Activated CD8-positive, alpha-beta memory T cell treated with anti-CD3 and anti-CD28 coated beads, Interleukin-2, amount 50 U/mL, for 4 hours (primary cell): ENCODE measurements at regions not wholly inside any gene's neighbourhood (a gene's known extent, or its start where the extent isn't known, plus 50 kb on each side); places are given as distances from the start of the nearest gene placed in this dataset.

ENCODE experiments used
- DNase-seq: peaks from one replicate; pipeline ENCODE4 v3.0.0-alpha.2; 2020

- no peak for DNase-seq
These were observed 58.3 kb downstream of the TRIML1 start for GRCh38 chr4:188197566-188197965.

DNA sequence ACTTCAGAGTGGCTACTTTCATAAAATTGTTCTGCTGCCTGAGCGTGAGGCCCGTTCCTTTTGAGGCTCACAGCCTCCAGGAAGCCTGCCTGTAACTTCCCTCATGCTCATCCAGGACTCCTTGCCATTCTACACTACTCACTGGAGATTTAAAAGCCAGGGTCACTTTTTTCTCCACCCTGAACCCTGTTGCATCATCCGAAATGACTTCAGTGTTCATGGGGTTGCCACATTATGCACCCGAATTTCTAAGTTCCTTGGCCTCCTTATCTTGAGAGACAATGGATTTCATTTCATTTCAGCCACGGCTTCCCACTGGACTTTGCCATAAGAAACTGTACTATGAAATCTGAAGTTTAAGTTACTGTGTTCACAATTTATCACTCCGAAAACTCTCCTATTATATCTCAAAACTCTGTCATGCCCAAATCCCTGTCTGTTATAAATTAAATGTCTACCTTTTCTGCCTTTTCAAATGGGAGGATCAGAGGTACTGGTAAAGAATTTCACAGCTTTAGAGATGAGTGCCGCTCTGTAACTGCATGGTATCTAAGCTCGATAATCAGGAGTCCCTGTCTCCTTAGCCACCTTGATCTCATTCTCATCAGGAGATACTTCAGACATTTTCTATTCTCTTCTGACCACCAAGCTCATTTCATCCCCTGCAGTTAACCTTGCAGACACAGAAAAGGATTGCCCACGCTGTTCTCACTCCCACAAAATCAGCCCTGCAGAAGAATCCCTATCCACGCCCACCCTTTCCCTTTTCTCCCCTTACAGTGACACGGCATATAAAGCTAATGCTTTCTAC is 59.9 kb downstream of the TRIML1 start:
- no peak for DNase-seq

DNA sequence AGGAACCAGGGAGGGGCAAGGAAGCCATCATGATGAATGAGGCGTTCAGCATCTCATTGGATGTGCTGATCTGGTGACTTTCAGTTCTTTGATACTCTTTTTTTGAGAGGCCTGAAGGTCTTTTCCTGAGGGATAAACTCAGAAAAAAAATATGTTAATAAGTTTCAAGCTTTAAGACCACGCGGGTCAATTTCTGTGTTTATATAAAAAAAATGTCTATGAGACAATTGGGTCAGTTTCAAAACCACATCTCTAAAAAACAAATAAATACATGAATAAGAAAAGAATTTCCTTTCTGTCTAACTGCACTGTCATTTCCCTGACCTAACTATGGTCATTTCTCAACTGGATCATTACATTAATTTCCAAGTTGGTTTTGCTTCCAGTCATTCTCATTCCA is 62.6 kb downstream of the TRIML1 start:
- DNase-seq, result no peak

DNA sequence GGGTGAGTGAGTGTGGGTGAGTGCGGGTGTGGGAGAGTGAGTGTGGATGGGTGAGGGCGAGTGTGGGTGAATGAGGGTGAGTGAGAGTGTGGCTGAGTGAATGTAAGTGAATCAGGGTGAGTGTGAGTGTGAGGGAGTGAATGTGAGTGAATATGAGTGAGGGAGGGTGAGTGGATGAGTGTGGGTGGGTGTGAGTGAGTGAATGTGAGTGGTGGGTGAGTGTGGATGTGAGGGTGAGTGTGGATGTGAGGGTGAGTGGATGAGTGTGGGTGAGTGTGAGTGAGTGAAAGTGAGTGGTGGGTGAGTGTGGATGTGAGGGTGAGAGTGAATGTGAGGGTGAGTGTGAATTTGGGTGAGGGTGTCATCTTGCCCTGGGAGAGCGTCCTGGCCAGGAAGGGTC is 67.5 kb downstream of the TRIML1 start:
- DNase-seq, result no peak

DNA sequence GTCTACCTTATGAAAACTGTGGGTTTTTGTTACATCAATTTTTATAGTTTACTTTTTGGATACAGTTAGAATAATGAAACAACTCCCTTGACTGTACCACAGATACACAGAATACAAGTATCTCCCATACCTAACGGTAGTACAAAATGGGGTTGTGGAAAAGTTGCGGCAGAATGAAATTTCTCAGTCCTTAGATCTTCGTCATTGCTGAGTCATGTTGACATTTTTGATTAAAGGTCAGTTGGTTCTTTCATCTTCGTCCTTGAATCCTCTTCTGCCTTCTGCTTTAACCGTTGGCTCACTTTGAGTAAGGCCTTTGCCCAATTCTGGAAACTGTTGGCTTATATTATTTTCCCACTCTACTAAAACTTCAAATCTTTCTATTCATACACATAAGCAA is 75.6 kb downstream of the TRIML1 start:
- no peak for DNase-seq

DNA sequence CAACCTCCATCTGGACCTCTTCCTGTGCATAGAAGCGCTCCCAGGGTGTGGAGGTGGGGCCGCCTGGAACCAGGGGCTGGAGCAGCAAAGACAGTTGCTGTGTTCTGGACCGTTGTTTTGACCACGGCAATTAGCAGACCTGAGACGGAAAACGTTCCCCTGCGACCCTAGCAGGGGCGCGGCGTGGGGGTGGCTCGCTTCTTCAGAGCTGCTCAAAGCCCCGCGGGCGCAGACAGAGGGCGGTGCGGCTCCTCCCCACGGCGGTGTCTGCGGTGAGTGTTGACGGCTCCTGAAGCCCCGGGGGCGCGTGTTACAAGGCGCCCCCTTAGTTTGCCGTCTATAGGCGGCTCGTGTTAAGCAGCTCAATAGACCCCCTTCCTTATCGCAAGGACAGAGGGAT is 79.2 kb downstream of the TRIML1 start:
- no peak for DNase-seq

GRCh38 chr4:188220006-188220405 is 80.8 kb downstream of the TRIML1 start:
- DNase-seq, result no peak

- DNase-seq, result no peak
These were observed 81.8 kb downstream of the TRIML1 start for GRCh38 chr4:188221090-188221489.

DNA sequence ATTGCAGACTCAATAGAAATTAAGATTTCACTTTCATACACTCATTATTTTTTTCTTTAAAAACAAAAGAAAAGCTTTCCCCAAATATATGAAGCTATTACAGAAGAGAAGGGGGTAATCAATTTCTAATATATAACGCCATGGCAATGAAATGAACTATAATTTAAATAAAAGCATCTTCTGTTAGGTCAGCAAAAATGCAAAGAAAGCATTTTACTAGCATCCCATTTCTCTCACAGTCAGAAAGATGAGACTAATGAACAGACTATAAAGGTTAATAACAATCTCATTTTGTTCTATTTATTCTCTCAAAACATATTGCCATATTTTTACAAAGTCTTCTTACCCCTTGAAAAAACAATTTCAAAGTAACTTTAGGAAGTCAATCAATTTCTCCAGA is 89.0 kb downstream of the TRIML1 start:
- DNase-seq, result no peak

DNA sequence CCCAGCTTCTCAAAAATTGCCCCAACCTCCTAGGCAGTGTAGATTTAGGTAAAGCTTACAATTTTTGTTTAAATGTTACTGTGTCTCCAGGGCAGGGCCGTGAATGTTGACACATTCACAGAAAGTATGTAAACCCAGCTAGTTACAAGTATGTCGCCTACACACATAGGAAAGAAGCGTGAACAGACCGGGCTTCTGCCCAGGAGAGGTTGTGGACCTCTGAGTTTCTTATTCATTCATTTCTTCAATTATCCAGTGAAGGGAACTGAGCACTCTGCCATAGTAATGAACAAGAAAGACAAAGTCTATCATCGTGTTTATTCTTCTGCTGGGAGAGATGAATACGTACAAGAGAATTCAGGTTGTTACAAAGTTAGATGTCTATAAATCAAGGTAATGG is 93.2 kb downstream of the TRIML1 start:
- DNase-seq, result no peak

DNA sequence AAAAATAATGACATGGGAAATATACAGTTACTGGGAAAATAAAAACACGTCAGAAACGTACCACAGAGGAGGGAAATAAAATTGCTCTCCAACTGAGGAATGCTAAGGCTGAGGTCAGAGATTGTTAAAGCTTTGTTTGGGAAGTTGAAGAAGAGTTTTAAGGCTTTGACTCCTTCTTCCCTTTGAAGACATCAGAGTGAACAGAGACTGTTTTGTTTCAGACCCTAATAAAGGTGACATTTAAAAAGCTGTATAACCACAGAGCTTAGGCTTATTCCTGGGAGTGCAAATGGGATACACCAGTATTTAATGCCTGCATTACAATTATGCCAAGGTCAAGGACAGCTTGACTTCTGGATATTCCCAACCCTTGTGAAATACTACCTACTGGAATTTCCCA is 102.8 kb downstream of the TRIML1 start:
- no peak for DNase-seq

DNA sequence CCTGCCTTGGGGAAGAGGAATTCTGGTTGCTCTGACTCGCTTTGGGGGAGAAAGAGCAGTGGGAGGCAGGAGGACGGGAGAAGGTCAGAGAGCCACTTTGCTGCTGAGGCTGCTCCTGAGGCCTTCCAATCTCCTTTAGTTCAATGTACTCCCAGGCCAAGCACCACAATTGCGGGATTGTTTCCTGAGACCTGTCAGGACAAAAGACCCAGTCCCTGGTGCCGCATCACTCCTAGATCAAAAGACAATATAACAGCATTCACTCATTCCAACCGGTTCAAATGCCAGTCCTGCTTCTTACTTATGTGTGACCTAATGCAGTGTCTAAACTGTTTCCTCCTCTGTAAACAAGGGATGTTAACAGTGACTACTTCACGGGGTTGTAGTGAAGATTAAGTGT is 106.4 kb downstream of the TRIML1 start:
- DNase-seq, result no peak

DNA sequence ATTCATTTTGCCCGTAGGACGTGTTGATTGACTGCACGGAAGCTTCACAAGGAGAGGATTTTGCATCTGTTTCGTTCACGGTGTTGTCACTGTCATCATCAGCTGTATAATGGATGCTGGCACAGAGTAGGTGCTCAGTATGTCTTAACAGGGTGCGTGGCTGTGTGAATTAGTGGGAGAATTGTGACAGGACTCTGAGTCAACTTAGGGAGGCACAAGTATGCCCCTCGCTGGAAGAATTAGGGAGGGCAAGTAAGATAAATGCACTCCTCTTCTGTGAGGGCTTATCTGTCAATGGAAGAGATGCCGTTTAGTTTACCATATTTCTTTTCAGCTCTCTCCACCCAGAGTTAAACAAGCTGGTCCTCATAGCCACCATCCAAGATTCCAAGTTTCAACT is 107.2 kb downstream of the TRIML1 start:
- DNase-seq, result no peak

DNA sequence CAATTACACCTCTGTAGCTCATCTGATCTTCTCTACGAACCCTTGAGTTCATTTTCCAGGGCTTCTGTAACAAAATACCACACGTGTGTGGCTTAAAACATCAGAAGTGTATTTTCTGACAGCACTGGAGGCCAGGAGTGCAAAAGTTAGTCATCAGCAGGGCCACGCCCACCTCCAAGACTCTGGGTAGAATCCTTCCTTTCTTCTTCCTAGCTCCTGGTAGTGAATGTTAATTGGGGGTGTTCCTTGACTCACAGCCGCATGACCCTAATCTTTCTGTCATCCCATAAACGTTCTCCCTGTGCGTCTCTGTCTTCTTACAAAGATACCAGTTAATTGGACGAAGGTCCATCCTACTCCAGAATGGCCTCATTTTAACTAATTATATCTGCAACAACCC is 115.0 kb downstream of the TRIML1 start:
- no peak for DNase-seq

DNA sequence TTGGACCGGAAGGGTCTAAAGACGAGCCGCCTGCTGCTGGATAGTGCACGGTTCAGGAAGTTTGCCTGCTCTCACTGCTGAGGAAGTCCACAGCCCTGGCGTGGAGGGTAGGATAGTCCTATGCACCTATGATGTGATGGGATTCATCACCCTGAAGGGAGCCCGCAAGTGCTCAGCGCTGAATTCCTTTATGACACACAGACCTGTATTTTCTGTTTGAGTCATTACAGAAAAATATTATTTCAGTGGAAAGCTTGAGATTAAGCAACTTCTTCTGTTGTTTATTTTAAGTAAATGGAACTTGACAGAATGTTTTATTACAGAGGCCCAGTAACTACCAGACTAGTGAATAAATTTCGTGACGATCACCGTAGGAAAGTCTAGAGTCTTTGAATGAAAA is 123.2 kb downstream of the TRIML1 start:
- DNase-seq, result no peak

DNA sequence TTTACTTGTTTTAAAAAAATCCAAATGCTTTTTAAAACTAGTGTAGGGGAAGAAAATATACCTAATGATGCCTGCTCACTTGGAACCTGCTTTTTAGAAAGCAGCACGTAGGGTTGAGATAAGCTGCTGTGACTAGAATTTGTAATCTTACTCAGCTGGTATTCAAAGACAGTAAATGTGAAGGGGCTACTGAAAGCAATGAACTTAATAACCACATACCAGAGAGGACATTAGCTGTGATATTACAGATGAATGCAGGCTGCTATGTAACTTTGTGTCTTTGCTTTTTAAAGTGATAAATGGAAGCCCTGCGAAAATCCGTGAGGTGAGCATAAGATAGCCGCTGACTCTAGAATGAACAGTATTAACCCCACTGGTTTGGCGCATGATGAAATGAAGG is 124.1 kb downstream of the TRIML1 start:
- DNase-seq, result no peak

- no peak for DNase-seq
These were observed 127.1 kb downstream of the TRIML1 start for GRCh38 chr4:188266386-188266785.

DNA sequence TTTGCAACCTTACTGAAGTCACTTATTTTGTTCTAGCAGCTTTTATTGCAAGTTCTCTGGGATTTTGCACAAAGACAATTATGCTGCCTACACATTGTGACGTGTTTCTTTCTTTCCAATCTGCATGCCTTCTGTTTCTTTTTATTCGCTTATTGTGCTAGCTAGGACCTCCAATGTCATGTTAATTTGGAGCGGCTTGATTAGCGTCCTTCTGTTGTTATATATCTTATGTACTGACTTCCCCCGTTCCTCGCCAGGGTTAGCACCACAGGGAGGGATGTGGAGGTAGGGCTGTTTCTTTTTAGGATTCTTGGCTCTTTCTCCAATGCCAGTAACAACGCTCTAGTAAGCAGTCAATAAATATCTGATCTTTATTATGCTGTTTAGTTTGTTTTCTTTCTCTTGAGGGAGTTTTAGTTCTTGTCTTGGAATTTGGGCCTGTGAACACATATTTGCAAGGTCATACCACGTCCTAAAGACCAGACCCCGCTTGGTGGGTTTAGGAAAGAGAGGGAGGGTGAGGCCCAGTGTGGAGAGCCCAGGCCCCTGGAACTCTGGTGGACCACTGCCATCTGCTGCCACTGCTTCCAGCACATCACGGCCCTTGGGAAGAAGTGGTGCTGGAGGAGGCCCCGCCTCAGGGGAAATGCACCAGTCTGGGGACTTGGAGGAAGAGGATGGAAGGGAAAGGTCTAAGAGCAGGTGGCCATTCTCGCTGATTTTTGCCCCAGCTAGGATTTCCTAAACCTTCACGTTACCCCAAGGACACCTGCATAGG is 129.1 kb downstream of the TRIML1 start:
- DNase-seq, result no peak

DNA sequence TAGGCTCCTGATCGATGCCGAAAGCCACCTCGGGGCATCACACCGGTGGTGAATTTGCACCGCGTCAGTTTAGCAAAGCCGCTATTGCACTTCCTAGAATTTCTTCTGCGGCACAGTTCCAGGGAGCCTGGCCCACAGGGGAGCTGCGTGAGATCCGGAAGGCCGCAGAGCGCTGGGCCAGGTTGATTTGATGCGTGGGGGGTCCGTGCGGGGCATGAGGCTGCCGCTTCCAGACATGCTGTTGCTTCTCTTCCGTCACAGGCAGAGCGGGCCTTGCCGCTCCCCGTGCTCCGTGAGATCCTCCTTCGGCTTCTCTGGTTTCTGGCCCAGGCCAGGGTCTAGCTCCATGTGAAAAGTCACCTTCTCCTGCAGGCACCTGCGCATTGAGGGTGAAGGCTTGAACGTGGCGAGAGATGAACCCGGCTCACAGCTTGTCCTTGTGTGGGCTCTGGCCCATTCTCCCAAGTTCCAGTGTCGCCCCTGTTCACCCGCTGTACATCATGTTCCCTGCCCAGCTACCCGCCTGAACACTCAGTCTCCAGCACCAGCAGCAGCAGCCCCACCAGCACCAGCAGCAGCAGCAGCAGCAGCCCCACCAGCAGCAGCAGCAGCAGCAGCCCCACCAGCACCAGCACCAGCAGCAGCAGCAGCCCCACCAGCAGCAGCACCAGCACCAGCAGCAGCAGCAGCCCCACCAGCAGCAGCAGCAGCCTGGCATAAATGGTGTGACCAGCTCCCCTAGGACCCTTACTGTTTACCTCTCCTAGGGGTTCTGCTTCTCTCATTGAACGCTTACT is 131.2 kb downstream of the TRIML1 start:
- no peak for DNase-seq

DNA sequence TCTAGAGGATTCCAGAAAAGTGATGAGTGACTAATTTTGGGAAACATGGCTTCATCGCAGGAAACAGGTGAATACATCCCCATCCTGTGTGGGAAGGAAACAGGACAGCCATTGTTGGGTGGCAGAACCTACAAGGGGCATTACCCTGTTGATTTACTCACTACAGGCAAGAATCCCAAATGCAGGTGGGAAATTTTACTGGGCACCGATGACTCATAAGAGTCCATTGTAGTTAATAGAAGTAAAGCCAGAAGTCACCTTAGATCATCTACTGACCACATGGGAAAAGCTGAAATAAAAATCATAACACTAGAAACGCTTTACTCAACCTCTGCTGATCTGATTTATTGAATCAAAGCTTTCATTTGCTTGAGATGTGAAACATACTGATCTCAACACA is 136.4 kb downstream of the TRIML1 start:
- DNase-seq, result no peak

GRCh38 chr4:188279184-188279583 is 139.9 kb downstream of the TRIML1 start:
- DNase-seq, result no peak

DNA sequence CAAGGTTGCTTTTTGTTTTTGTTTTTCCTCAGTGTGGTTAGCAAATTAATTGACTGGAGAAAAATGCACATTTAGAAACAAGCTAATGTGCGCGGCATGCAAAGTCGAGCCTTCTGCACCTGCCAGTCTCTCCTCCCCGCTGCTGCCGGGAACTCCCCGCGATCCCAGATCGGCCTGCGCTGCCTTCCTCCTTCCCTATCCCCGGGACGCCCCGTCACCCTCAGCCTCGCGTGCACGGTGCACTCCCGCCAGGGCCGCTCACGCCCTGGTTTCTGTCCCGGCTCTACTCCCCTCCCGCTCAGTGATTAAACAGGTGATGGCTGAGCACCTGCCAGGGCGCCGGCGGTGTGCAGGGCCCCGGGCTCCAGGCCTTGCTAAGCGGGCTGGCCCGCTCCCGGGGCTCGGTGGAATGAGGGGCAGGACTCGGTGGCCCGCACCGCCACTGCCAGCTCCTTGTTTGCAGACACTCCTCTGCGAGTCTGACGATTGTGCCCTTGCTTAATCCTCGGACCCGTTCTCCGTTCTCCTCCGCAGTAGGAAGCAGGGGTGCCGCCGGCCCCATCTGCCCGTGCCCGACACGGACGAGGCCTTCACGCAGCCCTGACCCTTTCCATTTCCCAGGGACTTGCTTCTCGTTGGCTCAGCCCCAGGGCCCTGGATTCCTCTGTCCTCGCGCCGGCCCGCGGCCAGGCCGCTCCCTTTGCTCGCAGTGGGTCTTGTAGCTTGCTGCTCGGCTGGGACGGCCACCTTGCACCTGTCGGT is 143.4 kb downstream of the TRIML1 start:
- no peak for DNase-seq
